ENCODE measurements at regions not wholly inside any gene's neighbourhood (a gene's known extent, or its start where the extent isn't known, plus 50 kb on each side); places are given as distances from the start of the nearest gene placed in this dataset.
"Not testable (repeated sequence)": the region's sequence is repeated elsewhere in the genome, so short reads cannot be mapped to it uniquely, and the experiment has no call there.

DNA sequence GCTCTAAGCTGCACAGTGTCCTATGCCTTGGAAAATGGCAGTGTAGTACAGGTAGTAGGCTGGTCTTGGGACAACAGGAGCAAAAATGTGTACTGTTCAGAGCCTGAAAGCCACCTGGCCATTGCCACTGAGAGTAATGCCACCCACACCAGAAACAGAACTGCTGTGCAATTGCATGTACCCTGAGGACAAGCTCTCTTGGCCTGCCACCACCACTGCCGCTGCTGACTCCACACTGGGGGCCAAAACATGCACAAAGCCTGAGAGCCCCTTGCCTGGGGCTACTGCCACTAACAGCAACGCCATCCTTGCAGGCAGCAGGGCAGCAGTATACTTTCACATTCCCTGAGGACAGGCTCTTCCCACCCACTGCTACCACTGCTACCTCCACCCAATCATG, 251.9 kb upstream of the CDH12 start:
- DNase-seq (ENCODE audit: low read depth, low spot score) (no peak), ATAC-seq (no peak)
- ChIA-PET POLR2A (no interaction called here), CTCF (no interaction called here)
- TF ChIP-seq, protein P1, sequence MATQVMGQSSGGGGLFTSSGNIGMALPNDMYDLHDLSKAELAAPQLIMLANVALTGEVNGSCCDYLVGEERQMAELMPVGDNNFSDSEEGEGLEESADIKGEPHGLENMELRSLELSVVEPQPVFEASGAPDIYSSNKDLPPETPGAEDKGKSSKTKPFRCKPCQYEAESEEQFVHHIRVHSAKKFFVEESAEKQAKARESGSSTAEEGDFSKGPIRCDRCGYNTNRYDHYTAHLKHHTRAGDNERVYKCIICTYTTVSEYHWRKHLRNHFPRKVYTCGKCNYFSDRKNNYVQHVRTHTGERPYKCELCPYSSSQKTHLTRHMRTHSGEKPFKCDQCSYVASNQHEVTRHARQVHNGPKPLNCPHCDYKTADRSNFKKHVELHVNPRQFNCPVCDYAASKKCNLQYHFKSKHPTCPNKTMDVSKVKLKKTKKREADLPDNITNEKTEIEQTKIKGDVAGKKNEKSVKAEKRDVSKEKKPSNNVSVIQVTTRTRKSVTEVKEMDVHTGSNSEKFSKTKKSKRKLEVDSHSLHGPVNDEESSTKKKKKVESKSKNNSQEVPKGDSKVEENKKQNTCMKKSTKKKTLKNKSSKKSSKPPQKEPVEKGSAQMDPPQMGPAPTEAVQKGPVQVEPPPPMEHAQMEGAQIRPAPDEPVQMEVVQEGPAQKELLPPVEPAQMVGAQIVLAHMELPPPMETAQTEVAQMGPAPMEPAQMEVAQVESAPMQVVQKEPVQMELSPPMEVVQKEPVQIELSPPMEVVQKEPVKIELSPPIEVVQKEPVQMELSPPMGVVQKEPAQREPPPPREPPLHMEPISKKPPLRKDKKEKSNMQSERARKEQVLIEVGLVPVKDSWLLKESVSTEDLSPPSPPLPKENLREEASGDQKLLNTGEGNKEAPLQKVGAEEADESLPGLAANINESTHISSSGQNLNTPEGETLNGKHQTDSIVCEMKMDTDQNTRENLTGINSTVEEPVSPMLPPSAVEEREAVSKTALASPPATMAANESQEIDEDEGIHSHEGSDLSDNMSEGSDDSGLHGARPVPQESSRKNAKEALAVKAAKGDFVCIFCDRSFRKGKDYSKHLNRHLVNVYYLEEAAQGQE (IDR thresholded peaks at IDR 0.05; ENCODE audit: insufficient read depth in 1 of 2, low read depth in 2 of 2, low read length in 1 of 2): no peak
- TF ChIP-seq SIN3A (IDR thresholded peaks at IDR 0.05; ENCODE audit: borderline replicate concordance, insufficient read depth, low read depth, low read length) (no peak), POLR2AphosphoS5 (IDR thresholded peaks at IDR 0.05; ENCODE audit: low read depth, low read length) (no peak), TCF7L2 (IDR thresholded peaks at IDR 0.05; ENCODE audit: low read depth, low read length) (no peak)
- TF ChIP-seq, protein P2, sequence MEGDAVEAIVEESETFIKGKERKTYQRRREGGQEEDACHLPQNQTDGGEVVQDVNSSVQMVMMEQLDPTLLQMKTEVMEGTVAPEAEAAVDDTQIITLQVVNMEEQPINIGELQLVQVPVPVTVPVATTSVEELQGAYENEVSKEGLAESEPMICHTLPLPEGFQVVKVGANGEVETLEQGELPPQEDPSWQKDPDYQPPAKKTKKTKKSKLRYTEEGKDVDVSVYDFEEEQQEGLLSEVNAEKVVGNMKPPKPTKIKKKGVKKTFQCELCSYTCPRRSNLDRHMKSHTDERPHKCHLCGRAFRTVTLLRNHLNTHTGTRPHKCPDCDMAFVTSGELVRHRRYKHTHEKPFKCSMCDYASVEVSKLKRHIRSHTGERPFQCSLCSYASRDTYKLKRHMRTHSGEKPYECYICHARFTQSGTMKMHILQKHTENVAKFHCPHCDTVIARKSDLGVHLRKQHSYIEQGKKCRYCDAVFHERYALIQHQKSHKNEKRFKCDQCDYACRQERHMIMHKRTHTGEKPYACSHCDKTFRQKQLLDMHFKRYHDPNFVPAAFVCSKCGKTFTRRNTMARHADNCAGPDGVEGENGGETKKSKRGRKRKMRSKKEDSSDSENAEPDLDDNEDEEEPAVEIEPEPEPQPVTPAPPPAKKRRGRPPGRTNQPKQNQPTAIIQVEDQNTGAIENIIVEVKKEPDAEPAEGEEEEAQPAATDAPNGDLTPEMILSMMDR (IDR thresholded peaks at IDR 0.05): no peak
- in situ Hi-C loops (cut with HindIII; ENCODE audit: low pct_unique_long_range_greater_than_20kb, low sequenced_read_pairs): no loop called here
- H3K4me3 ChIP-seq (ENCODE audit: low read depth in 2 of 2, low read length in 2 of 2): no peak overlapping the region
- BruUV-seq (replicated peaks): no TSS peak
- H3K27ac ChIP-seq (ENCODE audit: low read length): no peak overlapping the region
- no peaks in the 10 kb centered on the region for H3K4me1 ChIP-seq (ENCODE audit: control insufficient read depth, insufficient read depth, low read length)
- no peaks in the 10 kb centered on the region for H3K27me3 ChIP-seq (ENCODE audit: control insufficient read depth, insufficient read depth, low read length)
- no peaks in the 10 kb centered on the region for H3K36me3 ChIP-seq (ENCODE audit: control insufficient read depth, insufficient read depth, low read length)
- intact Hi-C loops (cut with micrococcal nuclease; ENCODE audit: unreplicated experiment): no loop called here
- H3K9me3 ChIP-seq (ENCODE audit: control insufficient read depth, insufficient read depth, low read depth, low read length): no peaks in the 10 kb centered on the region

DNA sequence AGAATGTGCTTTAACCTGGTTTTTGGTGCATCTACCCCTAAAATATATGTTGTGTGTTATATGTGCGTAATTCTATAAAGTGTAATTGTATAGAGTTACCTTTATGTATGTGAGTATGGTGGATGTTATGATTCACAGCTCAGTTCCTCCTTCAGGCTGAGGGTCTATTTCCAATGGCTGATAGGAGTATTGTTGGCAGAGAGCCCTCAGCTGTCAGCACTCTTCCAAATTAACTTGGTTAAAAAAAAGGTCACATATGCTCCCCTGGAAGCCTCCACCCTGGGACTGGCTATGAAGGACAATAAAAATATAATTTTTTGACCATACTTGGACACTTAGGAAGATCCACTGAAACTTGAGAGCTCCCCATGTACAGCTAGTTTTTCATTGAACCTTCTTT, 250.4 kb upstream of the CDH12 start:
- ChIA-PET CTCF (no interaction called here), POLR2A (no interaction called here)
- no peaks in the 10 kb centered on the region for H3K27me3 ChIP-seq (ENCODE audit: control insufficient read depth, insufficient read depth, low read length)
- intact Hi-C loops (cut with micrococcal nuclease; ENCODE audit: unreplicated experiment) (no loop called here), in situ Hi-C loops (cut with HindIII; ENCODE audit: low pct_unique_long_range_greater_than_20kb, low sequenced_read_pairs) (no loop called here)
- no peak for TF ChIP-seq POLR2AphosphoS5 (IDR thresholded peaks at IDR 0.05; ENCODE audit: low read depth, low read length)
- no peak for TF ChIP-seq SIN3A (IDR thresholded peaks at IDR 0.05; ENCODE audit: borderline replicate concordance, insufficient read depth, low read depth, low read length)
- TF ChIP-seq, protein P2 (IDR thresholded peaks at IDR 0.05): no peak
- TF ChIP-seq, protein P1 (IDR thresholded peaks at IDR 0.05; ENCODE audit: insufficient read depth in 1 of 2, low read depth in 2 of 2, low read length in 1 of 2): no peak
- no peak for TF ChIP-seq TCF7L2 (IDR thresholded peaks at IDR 0.05; ENCODE audit: low read depth, low read length)
- H3K9me3 ChIP-seq (ENCODE audit: control insufficient read depth, insufficient read depth, low read depth, low read length): no peaks in the 10 kb centered on the region
- DNase-seq (ENCODE audit: low read depth, low spot score) (no peak), ATAC-seq (no peak)
- H3K36me3 ChIP-seq (ENCODE audit: control insufficient read depth, insufficient read depth, low read length): no peaks in the 10 kb centered on the region
- no peak overlapping the region for H3K27ac ChIP-seq (ENCODE audit: low read length)
- no peaks in the 10 kb centered on the region for H3K4me1 ChIP-seq (ENCODE audit: control insufficient read depth, insufficient read depth, low read length)
- no peak overlapping the region for H3K4me3 ChIP-seq (ENCODE audit: low read depth in 2 of 2, low read length in 2 of 2)
- BruUV-seq (replicated peaks): no TSS peak

DNA sequence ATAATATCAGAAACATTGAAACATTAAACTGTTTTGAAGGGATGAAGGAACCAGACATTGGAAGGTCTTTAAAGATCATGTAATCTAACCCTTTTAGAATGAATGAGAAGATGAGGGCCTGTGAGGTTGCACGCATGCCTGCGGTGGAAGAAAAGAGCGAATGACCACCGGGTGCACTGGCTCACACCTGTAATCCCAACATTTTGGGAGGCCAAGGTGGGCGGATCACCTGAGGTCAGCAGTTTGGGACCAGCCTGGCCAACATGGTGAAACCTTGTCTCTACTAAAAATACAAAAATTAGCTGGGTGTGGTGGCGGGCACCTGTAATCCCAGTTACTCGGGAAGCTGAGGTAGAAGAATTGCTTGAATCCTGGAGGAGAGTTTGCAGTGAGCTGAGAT, 242.3 kb upstream of the CDH12 start:
- POLR2A ChIA-PET; CTCF ChIA-PET; H3K27me3 ChIP-seq (ENCODE audit: control insufficient read depth, insufficient read depth, low read length); BruUV-seq (replicated peaks); H3K4me3 ChIP-seq (ENCODE audit: low read depth in 2 of 2, low read length in 2 of 2); in situ Hi-C loops (cut with HindIII; ENCODE audit: low pct_unique_long_range_greater_than_20kb, low sequenced_read_pairs); intact Hi-C loops (cut with micrococcal nuclease; ENCODE audit: unreplicated experiment); H3K36me3 ChIP-seq (ENCODE audit: control insufficient read depth, insufficient read depth, low read length); H3K9me3 ChIP-seq (ENCODE audit: control insufficient read depth, insufficient read depth, low read depth, low read length); ATAC-seq; DNase-seq (ENCODE audit: low read depth, low spot score); H3K27ac ChIP-seq (ENCODE audit: low read length); H3K4me1 ChIP-seq (ENCODE audit: control insufficient read depth, insufficient read depth, low read length): not testable (repeated sequence)
